Vagina (tissue), 2 donors: ENCODE measurements at regions not wholly inside any gene's neighbourhood (a gene's known extent, or its start where the extent isn't known, plus 50 kb on each side); places are given as distances from the start of the nearest gene placed in this dataset.

Experiments
- POLR2A ChIP-seq, 2 donors: fragments of 450-650 bp; IDR thresholded peaks; one replicate each; pipeline ENCODE4 v1.6.1; 2017; ENCODE audit warnings: antibody characterized with exemption in 2 of 2, mild to moderate bottlenecking in 2 of 2, moderate library complexity in 2 of 2
- POLR2AphosphoS5 ChIP-seq, 2 donors: sonication (generic); formaldehyde crosslinking; IDR thresholded peaks; one replicate each; pipeline ENCODE4 v1.9.0; 2017; ENCODE audit warnings: antibody characterized with exemption in 2 of 2, mild to moderate bottlenecking in 2 of 2, low read depth in 1 of 2; ENCODE audit not compliant: insufficient read depth in 1 of 2
- TF ChIP-seq, protein P1 (sequence below), 3 experiments: fragments of 450-650 bp in 2 of 3; fragments of 200-600 bp in 1 of 3; sonication (generic) in 1 of 3; IDR thresholded peaks; one replicate each; pipeline ENCODE4 v1.5.1; 2017 to 2019; ENCODE audit warnings: antibody characterized with exemption in 3 of 3, mild to moderate bottlenecking in 2 of 3, moderate library complexity in 2 of 3

- peak in 1 of 2 donors; percentile 35 for TF ChIP-seq POLR2AphosphoS5 (IDR thresholded peaks at IDR 0.05; ENCODE audit: insufficient read depth in 1 of 2, low read depth in 1 of 2)
- TF ChIP-seq, protein P1, sequence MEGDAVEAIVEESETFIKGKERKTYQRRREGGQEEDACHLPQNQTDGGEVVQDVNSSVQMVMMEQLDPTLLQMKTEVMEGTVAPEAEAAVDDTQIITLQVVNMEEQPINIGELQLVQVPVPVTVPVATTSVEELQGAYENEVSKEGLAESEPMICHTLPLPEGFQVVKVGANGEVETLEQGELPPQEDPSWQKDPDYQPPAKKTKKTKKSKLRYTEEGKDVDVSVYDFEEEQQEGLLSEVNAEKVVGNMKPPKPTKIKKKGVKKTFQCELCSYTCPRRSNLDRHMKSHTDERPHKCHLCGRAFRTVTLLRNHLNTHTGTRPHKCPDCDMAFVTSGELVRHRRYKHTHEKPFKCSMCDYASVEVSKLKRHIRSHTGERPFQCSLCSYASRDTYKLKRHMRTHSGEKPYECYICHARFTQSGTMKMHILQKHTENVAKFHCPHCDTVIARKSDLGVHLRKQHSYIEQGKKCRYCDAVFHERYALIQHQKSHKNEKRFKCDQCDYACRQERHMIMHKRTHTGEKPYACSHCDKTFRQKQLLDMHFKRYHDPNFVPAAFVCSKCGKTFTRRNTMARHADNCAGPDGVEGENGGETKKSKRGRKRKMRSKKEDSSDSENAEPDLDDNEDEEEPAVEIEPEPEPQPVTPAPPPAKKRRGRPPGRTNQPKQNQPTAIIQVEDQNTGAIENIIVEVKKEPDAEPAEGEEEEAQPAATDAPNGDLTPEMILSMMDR (IDR thresholded peaks at IDR 0.05), result no peak
- TF ChIP-seq POLR2A (IDR thresholded peaks at IDR 0.05), result no peak
These were observed 179.9 kb upstream of the TBL1XR1 start for GRCh38 chr3:177377166-177377565.
